Adrenal gland (tissue), 5 donors: ENCODE measurements at regions not wholly inside any gene's neighbourhood (a gene's known extent, or its start where the extent isn't known, plus 50 kb on each side); places are given as distances from the start of the nearest gene placed in this dataset.

Source experiments
- CTCF ChIP-seq, 6 experiments: fragments of 450-650 bp in 4 of 6; fragments of 200-600 bp in 2 of 6; sonication (generic) in 1 of 6; IDR thresholded peaks; 1 replicate in 5 of 6; 2 replicates in 1 of 6; pipeline versions ENCODE4 v1.5.1 to v1.8.0; 2016 to 2021; ENCODE audit warnings: antibody characterized with exemption in 6 of 6, mild to moderate bottlenecking in 2 of 6, moderate library complexity in 1 of 6
- POLR2A ChIP-seq, 2 donors: fragments of 450-650 bp; IDR thresholded peaks; one replicate each; pipeline ENCODE4 v1.6.1; 2017; ENCODE audit warnings: antibody characterized with exemption in 2 of 2, mild to moderate bottlenecking in 2 of 2, moderate library complexity in 1 of 2
- donor health status: DM: no; HTN: no; CAD: no.

- TF ChIP-seq CTCF (IDR thresholded peaks at IDR 0.05) (no peak), POLR2A (IDR thresholded peaks at IDR 0.05) (no peak)
Measured at GRCh38 chr10:128497660-128498377, 371.6 kb upstream of the MKI67 start.
